T-helper 2 cell (primary cell): ENCODE measurements at regions not wholly inside any gene's neighbourhood (a gene's known extent, or its start where the extent isn't known, plus 50 kb on each side); places are given as distances from the start of the nearest gene placed in this dataset.

ENCODE experiments used
- DNase-seq, 5 experiments: peaks; one replicate each; pipeline versions ENCODE4 v3.0.0 to v3.0.0-alpha.2; 2012 to 2022

DNA sequence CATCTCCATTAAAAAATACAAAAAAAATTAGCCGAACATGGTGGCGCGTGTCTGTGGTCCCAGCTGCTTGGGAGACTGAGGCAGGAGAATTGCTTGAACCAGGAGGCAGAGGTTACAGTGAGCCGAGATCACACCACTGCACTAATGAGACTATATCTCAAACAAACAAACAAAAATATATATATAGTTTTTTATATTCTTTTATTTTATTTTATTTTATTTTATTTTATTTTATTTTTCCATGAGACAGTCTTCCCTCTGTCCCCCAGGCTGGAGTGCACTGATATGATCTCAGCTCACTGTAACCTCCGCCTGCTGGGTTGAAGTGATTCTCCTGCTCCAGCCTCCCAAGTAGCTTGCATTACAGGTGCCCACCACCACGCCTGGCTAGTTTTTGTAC, 79.5 kb downstream of the IRF2BPL start:
- DNase-seq: no peak

DNA sequence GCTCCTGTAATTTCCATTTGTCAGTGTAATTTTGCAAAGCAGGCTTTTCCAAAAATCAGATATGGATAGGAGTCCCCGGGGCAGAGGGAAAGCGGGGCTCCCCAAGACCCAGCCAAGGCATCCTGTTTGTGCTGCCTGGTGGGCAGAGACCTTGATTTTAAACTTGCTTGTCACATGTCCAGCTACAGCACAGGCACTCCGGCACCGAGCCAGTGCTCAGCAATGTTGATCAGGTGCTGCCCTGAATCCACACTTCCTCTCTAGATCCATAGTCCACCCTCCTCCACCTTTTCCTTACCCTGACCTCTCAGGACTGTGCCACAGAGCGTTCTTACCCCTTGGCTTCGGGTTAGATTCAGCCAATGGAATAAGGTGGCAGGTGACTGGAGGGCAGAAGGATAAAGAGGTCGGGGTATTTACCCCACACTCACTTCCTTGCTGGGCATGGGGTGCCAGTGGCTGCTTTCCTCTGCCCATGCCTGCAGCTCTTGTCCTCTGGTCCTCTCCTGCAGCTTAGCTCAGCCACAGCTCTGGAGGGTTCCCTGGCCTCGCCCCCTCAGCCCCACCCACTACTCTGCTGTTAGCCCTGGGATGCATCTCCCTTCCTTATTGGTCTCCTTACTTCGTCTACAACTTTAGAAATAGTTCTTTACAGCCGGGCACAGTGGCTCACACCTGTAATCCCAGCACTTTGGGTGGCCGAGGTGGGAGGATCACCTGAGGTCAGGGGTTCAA, 80.1 kb downstream of the IRF2BPL start:
- no peak for DNase-seq

DNA sequence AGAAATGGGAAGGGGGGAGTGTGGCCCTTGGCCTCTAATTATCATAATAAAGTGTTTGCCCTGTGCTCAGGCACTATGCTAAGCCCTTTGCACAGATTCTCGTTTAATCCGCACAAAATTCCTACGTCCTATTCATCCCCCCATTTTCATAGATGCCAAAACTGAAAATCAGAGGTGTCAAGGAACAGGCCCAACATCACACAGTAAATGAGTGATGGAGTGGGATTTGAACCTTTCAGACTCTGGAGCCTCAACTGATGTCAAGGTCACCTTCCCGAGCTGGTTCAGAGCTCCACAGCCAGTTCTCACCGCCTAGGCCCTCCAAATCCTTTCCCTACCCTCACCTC, 80.7 kb downstream of the IRF2BPL start:
- no peak for DNase-seq

DNA sequence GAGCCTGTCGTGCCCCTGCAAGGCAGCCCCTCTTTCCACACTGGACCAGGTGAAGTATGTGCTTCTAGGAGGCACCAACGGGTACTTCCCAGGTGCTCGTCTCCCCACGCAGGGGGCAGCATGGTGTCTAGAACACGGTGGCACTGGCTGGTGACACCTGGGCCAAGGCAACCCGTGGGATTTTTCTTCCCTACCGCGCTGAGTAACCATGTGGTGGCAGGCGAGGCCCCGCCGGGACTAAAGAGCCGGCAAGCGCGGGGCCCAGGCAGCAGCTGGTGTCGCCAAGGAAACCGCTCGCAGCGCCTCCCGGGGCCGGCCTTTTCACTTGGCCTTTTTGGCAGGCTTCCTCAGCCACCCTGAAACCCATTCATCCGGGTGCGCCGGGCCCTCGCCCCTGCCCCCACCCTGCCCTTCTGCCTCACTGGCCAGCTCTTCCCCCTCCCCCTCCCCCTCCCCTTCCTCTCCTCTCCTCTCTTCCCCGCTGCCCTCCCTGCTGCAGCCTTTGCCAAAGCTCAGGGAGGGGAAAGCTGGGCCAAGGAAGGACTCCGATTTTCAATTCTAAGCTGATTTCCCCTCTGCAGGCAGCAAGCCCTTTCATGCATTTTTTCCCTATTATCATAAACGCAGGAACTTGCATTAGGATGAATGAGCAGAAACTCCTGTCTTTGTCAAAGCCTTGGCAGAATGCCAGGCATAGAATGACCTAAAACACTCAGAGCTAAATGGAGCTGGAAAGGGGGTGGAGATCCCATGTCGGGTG, 81.2 kb downstream of the IRF2BPL start:
- peak; percentile 51 to 81 (median 66) for DNase-seq

DNA sequence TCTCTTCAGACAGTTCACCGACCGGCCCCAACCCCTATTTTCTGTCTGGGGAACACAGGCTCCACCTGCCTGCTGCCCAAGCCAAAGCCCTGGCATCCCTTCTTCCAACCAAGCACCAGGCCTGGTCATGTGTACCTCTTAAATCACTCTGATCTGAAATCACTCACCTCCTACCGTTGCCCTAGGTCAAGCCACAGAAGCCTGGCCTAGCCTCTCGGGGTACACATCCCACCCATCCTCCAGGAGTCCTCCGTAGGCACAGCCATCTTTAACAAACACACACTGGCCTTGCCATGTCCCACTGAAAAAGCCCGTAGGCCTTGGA, 81.8 kb downstream of the IRF2BPL start:
- no peak for DNase-seq

DNA sequence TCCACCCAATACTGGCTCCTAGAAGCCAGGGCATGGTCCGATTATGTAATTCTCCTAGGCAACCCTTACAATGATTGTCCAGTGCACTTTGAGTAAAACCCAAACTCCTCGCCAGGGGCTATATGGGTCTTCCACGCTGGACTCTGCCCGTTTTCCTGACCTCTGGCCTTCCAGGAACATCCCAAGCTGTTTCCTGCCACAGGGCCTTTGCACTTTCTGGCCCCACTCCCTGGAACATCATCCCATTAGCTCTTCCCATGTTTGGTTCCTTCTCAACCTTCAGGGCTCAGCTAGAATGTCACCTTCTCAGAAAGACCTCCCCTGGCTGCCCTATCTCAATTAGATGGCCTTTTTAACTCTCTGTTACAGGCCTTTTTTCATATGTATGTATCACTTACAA, 85.4 kb downstream of the IRF2BPL start:
- no peak for DNase-seq

DNA sequence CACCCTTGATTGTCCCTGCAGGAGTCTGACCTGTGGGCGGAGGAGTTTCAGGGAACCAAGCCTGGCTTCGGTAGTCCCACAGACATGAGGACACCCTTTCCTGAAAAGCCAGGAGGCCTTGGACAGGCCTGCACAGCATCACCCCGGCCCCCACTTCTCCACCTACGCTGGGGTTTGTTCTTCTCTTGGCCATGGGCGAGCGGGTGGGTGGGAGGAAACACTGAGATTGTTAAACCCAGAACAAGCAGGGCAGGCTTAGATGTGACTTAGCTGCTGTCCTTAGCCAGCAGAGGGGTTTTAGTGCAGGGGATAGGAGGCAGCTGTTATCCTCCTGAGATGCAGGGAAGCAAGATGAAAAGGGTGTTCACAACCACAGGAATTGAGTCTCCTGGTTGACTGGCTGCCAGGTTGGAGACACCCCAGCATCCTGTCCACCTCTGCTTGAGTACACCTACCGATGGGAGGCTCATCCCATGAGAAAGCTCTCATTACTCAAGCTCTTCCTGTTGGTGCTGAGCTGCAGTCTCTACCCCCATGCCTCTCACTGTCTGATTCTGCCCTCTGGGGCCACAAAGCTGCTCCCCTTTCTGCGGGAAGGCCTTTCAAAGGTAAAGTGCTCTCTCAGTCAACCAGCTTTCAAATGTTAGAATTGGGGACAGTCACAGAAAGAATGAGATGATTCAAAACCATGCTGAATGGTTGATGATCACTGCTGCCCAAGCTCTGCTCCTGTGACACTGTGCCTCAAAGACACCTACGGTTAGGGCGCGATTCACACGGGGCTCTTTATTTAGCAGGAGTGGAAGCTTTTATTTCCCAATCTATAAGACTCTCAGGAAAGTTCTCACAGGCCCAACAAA, 86.3 kb downstream of the IRF2BPL start:
- no peak for DNase-seq

DNA sequence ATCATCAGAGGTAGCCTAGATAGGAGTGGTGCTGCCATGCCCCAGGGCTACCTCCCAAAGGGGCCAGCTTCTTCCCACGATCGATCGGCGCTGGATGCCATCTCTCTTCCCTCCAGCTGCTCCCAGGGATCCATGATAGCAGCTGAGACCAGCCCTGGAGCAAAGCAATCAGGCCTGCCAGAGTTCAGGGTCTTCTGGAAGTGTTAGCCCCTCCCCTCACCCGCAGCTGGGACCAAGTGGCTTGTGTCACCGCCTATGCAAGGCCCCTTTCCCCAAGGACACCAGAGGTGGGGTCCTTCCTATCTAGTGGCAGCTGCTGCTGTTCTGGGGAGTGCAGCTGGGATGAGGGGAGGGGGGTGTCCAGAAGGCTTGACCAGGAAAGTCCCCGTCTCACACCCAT, 87.0 kb downstream of the IRF2BPL start:
- no peak for DNase-seq

DNA sequence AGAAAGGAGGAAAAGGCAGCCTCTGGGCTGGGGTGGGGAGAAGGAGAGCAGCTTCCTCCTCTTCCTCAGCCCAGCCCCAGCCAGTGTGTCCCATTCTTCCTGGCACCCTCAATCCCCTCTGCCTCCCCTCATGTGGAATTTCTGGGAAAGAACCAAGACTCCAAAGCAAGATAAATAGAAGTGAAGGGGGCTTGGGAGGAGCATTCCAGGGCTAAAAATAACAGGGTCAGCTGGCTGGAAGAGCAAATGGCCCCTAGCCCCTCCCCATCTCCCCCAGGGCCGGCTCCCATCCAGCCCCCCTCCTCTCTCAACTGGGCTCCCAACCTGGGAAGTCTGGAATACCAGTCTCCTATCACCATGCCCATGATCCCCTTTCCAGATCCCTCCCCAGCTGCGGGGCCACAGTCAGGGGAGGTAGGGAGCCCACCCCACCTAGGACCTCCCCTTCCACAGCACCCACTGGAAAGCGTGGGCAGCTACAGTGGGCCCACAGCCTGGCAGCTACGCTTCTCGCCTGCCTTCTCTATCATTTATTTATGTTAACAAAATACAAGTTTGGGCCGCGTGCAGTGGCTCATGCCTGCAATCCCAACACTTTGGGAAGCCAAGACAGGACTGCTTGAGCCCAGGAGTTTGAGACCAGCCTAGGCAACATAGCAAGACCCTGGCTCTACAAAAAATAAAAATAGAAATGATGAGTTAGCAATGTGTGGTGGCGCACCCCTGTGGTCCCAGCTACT, 88.3 kb downstream of the IRF2BPL start:
- DNase-seq: no peak

DNA sequence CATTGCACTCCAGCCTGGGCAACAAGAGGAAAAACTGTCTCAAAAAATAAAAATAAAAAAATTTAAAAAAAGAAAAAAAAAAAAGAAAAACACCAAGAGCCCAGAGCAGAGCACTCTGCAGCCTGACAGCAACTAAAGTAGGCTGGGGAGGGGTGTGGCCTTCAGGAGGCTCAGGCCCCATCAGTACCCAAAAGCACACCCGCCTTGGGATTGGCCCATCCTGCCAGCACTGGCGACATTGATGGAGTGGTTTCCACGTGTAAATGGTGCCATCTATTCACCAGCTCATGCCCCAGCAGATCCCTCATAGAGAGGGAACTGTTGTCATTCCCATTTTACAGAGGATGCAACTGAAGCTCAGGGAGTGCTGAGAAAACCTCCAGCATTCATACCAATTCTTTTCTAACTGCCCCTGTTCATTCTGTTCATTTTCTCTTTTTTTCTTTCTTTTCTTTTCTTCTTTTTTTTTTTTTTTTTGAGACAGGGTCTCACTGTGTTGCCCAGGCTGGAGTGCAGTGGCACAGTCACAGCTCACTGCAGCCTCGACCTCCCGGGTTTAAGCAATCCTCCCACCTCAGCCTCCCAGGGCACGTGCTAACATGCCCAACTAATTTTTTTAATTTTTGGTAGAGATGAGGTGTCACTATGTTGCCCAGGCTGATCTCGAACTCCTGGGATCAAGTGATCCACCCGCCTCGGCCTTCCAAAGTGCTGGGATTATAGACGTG, 89.3 kb downstream of the IRF2BPL start:
- no peak for DNase-seq

DNA sequence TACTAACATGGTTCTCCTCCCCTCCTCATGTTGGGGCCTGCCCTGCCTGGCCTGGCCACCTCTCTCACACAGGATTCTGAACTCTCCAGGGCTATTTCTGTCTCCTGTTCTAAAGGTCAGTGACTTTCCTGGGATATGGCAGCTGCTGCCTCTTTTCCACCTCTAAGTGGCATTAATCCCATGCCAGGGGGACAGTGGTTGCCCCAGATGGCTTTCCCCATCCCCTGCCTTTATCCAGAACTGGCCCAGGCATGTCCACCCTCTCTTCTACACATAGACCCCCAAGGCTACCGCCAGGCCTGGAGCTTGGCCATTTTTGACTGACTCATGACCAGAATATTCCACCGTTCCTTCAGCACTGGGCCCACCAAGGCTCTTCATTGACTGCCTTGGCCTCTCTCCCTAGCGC, 90.4 kb downstream of the IRF2BPL start:
- DNase-seq: no peak

DNA sequence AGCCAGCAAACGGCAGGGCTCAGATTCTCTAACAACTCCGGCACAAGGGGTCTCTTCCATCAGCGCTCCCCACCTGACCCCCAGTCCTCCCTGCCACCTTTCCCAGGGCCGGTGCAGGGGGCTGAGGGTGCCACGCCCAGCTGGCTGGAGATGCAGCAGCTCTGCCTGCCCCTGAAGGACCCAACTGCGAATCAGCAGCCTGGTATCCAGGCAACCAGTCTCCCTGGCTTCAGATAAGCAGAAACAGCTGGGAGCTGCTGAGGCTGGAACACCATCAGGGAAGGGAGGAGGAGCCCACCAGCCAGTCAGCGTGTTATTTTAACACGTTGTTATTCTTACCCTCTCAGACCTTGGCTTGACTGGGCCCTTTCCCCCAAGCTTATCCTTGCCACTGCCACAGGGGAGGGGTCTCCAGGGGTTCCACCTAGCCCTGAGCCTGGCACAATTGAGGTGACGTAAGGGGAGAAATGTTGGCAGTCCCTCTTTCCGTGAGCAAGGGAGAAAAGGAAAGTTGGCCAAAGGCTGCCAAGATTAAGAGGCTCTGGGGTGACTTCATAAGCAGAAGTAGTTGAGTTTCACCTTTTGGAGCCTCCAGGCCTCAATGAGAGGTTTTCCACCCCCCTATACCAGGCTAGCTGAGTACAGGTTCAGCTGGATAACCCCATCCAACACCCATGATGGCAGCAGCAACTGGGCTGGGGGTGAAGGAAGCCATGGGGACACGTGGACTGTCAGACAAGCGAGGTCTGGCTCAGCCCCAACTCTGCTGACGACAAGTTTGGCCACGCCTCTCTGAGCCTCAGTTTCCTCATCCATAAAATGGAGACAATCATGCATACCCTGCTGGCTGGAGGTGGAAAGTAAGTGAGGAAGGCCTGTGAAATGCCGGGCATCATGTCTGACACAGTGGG, 91.1 kb downstream of the IRF2BPL start:
- no peak for DNase-seq

DNA sequence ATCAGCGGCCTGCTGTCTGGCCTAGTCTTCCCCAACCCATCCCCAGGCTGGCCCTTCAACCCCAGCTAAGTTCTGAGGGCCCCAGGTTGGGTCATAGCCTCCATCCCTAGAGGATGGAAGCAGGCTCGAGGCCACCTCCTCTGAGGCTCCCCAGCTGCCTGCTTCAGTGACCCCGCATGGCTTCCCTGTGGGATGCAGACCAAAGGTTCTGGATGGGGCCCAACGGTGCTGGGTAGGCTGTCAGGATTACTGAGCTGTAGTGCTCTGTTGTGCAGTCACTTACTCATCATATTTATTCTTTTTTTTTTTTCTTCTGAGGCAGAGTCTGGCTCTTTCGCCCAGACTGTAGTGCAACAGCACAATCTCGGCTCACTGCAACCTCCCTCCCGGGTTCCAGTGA, 92.0 kb downstream of the IRF2BPL start:
- DNase-seq: no peak

DNA sequence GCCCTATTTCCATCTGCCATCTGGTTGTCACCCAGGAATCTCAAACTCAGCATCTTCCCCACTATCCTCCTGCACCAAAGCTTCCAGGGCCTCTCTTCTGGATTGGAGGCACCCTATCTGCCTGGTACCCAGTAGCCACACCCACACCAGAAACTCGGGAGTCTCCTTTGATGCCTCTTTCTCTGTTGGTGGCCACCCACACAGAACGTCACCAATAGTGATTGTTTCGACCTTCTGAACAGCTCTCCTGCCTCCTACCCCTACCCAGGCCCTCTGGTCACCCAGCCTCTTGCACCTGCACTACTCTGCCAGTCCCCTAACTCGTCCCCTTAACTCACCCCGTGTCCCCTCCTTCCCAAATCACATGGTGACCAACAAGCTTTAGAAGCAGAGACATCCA, 95.0 kb downstream of the IRF2BPL start:
- DNase-seq: no peak

DNA sequence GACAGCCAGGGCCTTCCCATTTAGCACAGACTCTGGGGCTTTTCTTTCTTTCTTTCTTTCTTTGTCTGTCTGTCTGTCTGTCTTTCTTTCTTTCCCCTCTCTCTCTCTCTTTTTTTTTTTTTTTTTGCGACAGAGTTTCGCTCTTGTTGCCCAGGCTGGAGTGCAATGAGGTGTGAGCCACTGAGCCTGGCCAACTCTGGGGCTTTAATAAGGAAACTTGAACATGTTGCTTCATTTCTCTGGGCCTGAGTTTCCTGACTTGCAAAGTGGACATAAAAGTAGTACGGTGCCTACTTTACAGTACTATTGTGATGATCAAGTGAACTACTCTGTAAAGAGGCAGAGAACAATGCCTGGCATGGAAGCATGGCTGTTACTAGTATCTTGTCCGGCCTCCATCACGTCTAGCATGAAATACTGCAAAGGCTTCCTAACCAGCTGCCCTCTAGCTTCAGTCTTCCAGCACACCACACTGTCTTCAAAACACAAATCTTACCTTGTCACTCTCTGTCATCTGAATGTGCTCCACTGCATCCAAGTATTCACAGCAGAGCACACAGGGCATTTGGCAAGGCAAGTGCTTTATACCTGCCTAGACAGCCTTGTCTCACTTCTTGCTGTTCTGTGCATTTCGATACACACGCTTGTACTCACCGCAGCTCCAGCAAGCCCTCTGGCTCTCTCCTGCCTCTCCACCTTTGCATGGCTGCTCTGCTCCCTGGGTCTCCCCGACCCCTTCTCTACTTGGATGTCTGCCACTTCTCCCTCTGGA, 96.7 kb downstream of the IRF2BPL start:
- no peak for DNase-seq

DNA sequence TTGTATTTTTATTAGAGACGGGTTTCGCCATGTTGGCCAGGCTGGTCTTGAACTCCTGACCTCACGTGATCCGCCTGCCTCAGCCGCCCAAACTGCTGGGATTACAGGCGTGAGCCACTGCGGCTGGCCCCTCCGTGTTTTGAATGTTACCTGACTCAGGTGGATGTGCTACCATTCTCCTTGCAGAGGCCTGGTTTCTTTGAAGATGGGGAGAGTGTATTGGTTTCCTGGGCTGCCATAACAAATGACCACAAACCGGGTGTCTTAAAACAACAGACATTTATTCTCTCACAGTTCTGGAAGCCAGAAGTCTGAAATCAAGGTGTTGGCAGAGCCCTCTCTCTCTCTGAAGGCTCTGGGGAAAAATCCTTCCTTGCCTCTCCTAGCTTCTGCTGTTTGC, 98.0 kb downstream of the IRF2BPL start:
- DNase-seq: peak in 1 of 5 experiments; percentile 49

DNA sequence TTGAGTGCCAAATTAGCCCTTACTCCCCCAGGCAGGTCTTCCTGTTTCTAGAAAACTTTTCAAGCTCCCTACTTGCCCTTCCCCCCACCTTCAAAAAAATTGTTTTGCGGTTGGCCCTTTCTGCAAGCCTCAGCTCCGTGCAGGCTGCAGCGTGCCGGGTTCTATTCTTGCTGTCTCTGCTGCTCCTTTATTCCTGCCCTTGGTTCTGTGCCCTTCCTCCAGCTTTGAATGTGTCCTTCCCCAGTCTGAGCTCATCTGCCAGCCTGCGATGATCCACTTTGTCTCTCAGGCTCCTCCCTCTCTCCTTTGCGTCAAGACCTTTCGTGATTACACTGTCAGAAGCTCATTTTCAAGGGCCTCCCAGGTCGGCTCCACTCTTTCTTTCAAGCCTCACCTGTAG, 98.6 kb downstream of the IRF2BPL start:
- peak in 4 of 5 experiments; percentile 25 to 92 (median 56) for DNase-seq

DNA sequence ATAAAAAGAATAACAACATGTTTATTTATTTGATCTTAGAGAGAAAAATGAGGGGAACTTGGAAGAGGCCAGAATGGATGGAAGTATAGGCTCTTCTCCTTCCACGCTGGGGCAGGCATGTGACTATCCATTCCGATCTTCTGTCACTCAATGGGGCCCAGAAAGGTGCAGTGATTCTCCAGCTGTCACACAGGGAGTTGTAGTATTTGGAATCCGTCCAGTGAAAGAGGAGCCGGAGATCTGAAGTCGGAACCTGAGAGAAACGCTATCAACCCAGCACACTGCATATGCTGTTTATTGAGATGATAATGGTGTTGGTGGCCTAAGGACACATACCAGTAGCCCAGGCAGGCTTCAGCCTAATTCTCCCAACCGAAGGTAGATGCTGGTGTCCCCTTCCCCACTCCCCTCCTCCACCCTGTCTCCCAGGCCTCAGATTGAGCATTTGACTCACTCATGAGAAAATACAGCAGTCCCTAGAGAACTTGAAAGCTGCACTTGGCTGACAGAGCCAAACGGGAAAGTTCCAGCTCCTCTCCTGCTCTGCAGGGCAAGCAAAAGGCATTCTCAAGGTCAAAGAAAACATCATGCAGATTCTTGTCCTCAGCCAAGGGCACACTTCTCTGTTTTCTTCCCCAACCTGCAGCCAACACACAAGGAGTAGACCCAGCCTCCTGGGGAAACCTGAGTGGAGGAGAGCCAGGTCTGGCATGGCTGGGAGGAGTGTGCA, 100.4 kb downstream of the IRF2BPL start:
- no peak for DNase-seq

DNA sequence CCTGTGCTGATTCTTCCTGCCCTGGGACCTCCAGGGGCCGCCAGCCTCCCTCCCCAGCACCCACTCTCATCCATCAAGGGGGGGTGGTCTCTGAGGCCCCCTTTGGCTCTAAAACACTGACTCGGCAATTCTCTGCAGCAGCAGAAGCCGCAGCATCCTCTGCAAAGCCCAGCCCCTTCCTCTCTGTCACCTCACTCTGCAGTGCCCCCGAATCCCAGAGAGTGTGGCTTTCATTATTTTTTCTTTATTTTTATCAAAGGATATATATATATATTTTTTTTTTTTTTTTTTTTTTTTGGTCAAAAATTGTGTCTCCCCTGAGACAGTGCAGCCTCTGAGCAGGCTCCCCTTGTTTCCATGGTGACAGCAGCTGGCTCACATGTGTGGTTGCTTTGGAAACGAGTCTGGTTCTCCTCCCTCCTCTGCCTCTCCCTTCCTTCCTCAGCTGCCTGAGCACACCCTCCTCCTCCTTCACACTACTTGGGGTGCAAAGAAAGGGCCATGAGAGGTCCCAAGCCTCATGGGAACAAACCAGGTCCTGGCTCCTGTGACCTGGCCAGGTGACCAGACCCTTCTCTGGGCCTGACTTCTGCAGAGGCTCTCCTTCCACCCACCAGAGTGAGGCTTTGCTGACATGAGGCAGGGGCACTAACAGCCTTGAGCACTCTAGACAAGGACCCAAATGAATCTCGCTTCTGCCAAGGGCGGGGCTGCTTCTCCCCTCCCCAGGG, 100.5 kb downstream of the LRRC74A start:
- peak in 4 of 5 experiments; percentile 36 to 91 (median 70) for DNase-seq
